AG04449 (cell line): ENCODE measurements at regions not wholly inside any gene's neighbourhood (a gene's known extent, or its start where the extent isn't known, plus 50 kb on each side); places are given as distances from the start of the nearest gene placed in this dataset.
A peak's percentile ranks its signal among the peaks of the same experiment; 100 is the strongest.

Experiments
- CTCF ChIA-PET: fragments of 350-600 bp; formaldehyde crosslinking; extraction: SDS; loops from one replicate; lab custom pipeline; 2021; ENCODE audit warnings: antibody characterized with exemption; lab: Yijun Ruan, JAX
- POLR2A ChIA-PET: fragments of 400-600, 350-600 bp; formaldehyde crosslinking; extraction: SDS; loops from one replicate; lab custom pipeline; 2020; ENCODE audit warnings: antibody characterized with exemption, inconsistent platforms; lab: Yijun Ruan, JAX
- DNase-seq: peaks from one replicate; pipeline ENCODE4 v3.0.0-alpha.2; 2010; ENCODE audit warnings: low read depth, low spot score
- H3K4me3 ChIP-seq: 2 replicates; pipeline ENCODE4 v1.5.1; 2011; ENCODE audit warnings: low read depth, mild to moderate bottlenecking, control low read depth, low read length
- TF ChIP-seq, protein P1 (sequence below): IDR thresholded peaks from one replicate; pipeline ENCODE4 v1.5.1; 2011; ENCODE audit warnings: mild to moderate bottlenecking, moderate library complexity, low read length, control low read depth, inconsistent platforms; ENCODE audit not compliant: insufficient read depth; ENCODE audit errors: missing control alignments

GRCh38 chr4:125780164-125780563 lies 465.4 kb downstream of the FAT4 start:
- CTCF ChIA-PET, result no interaction called here
- POLR2A ChIA-PET, result no interaction called here
- TF ChIP-seq, protein P1, sequence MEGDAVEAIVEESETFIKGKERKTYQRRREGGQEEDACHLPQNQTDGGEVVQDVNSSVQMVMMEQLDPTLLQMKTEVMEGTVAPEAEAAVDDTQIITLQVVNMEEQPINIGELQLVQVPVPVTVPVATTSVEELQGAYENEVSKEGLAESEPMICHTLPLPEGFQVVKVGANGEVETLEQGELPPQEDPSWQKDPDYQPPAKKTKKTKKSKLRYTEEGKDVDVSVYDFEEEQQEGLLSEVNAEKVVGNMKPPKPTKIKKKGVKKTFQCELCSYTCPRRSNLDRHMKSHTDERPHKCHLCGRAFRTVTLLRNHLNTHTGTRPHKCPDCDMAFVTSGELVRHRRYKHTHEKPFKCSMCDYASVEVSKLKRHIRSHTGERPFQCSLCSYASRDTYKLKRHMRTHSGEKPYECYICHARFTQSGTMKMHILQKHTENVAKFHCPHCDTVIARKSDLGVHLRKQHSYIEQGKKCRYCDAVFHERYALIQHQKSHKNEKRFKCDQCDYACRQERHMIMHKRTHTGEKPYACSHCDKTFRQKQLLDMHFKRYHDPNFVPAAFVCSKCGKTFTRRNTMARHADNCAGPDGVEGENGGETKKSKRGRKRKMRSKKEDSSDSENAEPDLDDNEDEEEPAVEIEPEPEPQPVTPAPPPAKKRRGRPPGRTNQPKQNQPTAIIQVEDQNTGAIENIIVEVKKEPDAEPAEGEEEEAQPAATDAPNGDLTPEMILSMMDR, result no peak
- DNase-seq, result peak; percentile 10
- H3K4me3 ChIP-seq, result no peak overlapping the region

DNA sequence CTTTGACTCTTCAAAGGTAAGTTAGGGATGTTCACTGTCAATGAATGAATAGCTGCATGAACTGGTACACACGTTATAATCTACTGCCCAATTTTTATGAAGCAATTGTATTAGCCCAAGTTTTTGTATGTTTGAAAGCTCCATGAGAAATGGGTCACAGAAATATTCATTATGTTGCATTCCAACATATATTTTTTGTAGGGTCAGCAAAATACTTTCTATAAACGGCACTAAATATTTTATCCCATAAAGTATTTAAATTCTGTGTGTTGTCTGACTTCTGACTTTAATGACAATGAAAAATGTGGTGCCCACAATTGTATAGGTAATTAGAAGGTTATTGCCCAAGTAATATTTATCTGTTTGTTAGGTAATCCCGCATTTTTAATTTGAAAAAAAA lies 466.0 kb downstream of the FAT4 start:
- TF ChIP-seq, protein P1, result no peak
- no peak overlapping the region for H3K4me3 ChIP-seq
- ChIA-PET POLR2A (no interaction called here), CTCF (no interaction called here)
- no peak for DNase-seq

DNA sequence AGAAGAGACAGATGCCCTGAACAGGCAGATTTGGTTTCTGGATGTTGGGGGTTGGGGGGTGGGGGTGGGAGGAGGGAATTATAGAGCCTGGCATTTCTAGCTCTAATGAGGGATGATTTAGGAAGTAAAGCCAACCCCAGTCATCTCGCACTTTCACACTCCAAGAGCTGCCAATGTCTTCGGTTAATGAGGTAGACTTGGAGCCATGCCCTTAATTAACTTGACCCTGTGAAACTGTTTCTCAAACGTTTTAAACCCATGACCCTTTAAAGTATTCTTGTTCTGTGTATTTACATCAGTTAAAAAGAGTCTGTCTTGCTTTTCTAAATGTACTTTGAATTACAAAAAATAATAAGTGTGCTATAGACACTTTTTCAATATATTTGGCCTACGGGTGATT lies 466.9 kb downstream of the FAT4 start:
- POLR2A ChIA-PET, result no interaction called here
- no peak for DNase-seq
- CTCF ChIA-PET, result no interaction called here
- H3K4me3 ChIP-seq, result no peak overlapping the region
- TF ChIP-seq, protein P1, result no peak

- H3K4me3 ChIP-seq, result no peak overlapping the region
- ChIA-PET POLR2A (no interaction called here), CTCF (no interaction called here)
- TF ChIP-seq, protein P1, result no peak
- DNase-seq, result no peak
These were observed 470.0 kb downstream of the FAT4 start for GRCh38 chr4:125784741-125785140.

- TF ChIP-seq, protein P1, result no peak
- no peak overlapping the region for H3K4me3 ChIP-seq
- no peak for DNase-seq
- ChIA-PET CTCF (interaction anchor here (1.2 kb wide), 1 partner anchor 13 kb away, joined by 4 read pairs; no protein-coding TSS in a partner anchor), POLR2A (no interaction called here)
These were observed 473.0 kb downstream of the FAT4 start for GRCh38 chr4:125787707-125788106.

GRCh38 chr4:125789023-125789422 lies 474.3 kb downstream of the FAT4 start:
- no peak for DNase-seq
- ChIA-PET CTCF (interaction anchor here (1.2 kb wide), 1 partner anchor 475 kb away, joined by 3 read pairs; no protein-coding TSS in a partner anchor), POLR2A (no interaction called here)
- no peak overlapping the region for H3K4me3 ChIP-seq
- TF ChIP-seq, protein P1, result no peak
